Left ventricle myocardium inferior (tissue), 1 donor: ENCODE measurements at regions not wholly inside any gene's neighbourhood (a gene's known extent, or its start where the extent isn't known, plus 50 kb on each side); places are given as distances from the start of the nearest gene placed in this dataset.
"Not testable (repeated sequence)": the region's sequence is repeated elsewhere in the genome, so short reads cannot be mapped to it uniquely, and the experiment has no call there.

Experiments
- DNase-seq: peaks from one replicate; pipeline ENCODE4 v3.0.0-alpha.2; 2020
- H3K27ac ChIP-seq: fragments of 200-600 bp; replicated peaks from 2 replicates; pipeline ENCODE4 v1.8.0; 2021
- H3K27me3 ChIP-seq: fragments of 200-600 bp; 2 replicates; pipeline ENCODE4 v1.8.0; 2021; ENCODE audit warnings: low read depth
- H3K36me3 ChIP-seq: fragments of 200-600 bp; 2 replicates; pipeline ENCODE4 v1.8.0; 2021
- H3K4me1 ChIP-seq: fragments of 200-600 bp; 2 replicates; pipeline ENCODE4 v1.8.0; 2021
- H3K4me3 ChIP-seq: fragments of 200-600 bp; 2 replicates; pipeline ENCODE4 v1.8.0; 2021; ENCODE audit warnings: mild to moderate bottlenecking, moderate library complexity
- H3K9me3 ChIP-seq: fragments of 200-600 bp; replicated peaks from 2 replicates; pipeline ENCODE4 v1.8.0; 2021
- intact Hi-C: fragments of 100-400 bp; cut with micrococcal nuclease; formaldehyde crosslinking; loops from one replicate; pipeline ENCODE4 v1.11.0; 2022
- TF ChIP-seq, protein P1 (sequence below): fragments of 200-600 bp; IDR thresholded peaks from 2 replicates; pipeline ENCODE4 v1.8.0; 2021; ENCODE audit warnings: antibody characterized with exemption, mild to moderate bottlenecking, borderline replicate concordance
- donor health status: DM: no; HTN: yes; CAD: no; lungs with severe emphysema.

DNA sequence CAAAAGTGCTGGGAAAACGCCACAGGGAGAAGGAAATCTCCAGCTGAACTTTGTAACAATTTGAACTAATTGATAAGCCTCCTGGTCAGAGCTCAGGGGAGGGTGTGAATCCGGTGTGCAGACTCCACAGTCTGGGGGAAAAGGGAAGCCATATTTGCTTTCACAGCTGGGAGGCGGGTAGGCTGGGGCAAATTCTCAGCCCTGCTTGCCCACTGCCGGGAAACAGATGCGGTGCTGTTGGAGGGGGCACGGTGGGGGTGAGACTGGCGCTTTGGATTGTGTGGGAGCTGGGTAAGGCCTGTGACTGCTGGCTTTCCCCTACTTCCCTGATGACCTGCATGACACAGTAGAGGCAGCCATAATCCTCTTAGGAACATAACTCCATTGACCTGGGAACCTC, 134.8 kb downstream of the ADCYAP1 start:
- H3K4me3 ChIP-seq, result no peak overlapping the region
- TF ChIP-seq, protein P1, sequence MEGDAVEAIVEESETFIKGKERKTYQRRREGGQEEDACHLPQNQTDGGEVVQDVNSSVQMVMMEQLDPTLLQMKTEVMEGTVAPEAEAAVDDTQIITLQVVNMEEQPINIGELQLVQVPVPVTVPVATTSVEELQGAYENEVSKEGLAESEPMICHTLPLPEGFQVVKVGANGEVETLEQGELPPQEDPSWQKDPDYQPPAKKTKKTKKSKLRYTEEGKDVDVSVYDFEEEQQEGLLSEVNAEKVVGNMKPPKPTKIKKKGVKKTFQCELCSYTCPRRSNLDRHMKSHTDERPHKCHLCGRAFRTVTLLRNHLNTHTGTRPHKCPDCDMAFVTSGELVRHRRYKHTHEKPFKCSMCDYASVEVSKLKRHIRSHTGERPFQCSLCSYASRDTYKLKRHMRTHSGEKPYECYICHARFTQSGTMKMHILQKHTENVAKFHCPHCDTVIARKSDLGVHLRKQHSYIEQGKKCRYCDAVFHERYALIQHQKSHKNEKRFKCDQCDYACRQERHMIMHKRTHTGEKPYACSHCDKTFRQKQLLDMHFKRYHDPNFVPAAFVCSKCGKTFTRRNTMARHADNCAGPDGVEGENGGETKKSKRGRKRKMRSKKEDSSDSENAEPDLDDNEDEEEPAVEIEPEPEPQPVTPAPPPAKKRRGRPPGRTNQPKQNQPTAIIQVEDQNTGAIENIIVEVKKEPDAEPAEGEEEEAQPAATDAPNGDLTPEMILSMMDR, result no peak
- intact Hi-C loops, result no loop called here
- H3K4me1 ChIP-seq, result no peaks in the 10 kb centered on the region
- DNase-seq, result no peak
- H3K9me3 ChIP-seq, result peaks cover 29% of the 10 kb centered on the region
- H3K36me3 ChIP-seq, result no peaks in the 10 kb centered on the region
- H3K27me3 ChIP-seq, result no peaks in the 10 kb centered on the region
- H3K27ac ChIP-seq, result no peak overlapping the region

DNA sequence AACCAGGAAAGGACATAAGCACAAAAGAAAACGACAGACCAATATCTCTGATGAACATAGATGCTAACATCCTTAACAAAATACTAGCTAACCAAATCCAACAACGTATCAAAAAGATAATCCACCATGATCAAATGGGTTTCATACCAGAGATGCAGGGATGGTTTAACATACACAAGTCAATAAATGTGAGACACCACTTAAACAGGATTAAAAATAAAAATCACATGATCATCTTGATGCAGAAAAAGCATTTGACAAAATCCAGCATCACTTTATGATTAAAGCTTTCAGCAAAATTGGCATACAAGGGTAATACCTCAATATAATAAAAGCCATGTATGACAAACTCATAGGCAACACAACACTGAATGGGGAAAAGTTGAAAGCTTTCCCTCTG, 138.4 kb downstream of the ADCYAP1 start:
- H3K4me3 ChIP-seq, intact Hi-C loops, H3K4me1 ChIP-seq, H3K27ac ChIP-seq, H3K27me3 ChIP-seq, H3K36me3 ChIP-seq, DNase-seq: not testable (repeated sequence)
- peaks cover 33% of the 10 kb centered on the region for H3K9me3 ChIP-seq

DNA sequence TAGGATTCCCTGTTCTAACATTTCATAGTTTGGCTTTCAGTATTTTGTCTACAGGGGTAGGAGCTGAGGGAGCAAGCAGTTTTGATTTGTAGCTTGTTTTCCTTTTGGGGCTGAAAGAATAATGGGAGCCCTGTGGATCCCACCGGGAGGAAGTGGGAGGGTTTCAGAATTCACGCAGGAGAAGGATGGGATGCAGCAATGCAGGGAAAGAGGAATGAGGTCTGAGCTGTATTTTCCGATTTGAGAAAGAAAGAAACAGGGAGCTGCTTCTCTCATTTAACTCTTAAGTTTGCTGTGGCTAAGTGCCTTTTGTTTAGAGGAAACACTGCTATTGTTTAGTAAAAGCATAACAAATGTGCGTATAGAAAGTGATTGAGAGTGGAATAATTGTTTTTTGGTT, 141.0 kb downstream of the ADCYAP1 start:
- TF ChIP-seq, protein P1, result no peak

DNA sequence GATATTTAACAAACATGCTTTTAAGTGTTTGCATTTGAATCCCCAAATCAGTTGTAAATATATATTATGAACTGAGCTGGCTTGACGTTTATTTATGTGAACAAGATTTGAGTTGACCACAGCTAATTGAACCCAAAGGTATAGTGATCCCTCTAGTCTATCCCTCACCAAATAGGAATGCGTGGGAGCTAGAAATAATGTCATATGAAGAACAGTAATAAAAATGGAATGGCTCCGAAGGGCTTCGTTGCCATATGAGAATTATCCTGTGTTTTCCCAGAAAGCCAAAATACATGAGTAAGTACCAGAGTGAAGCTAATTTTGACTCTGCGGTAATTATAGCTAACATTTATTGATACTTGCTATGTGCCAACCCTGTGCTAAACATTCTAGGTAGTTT, 142.7 kb downstream of the ADCYAP1 start:
- Histone ChIP-seq H3K36me3 (no peaks in the 10 kb centered on the region), H3K4me3 (no peak overlapping the region), H3K4me1 (no peaks in the 10 kb centered on the region), H3K27me3 (no peaks in the 10 kb centered on the region), H3K9me3 (peaks cover 24% of the 10 kb centered on the region), H3K27ac (no peak overlapping the region)
- DNase-seq, result no peak
- intact Hi-C loops, result no loop called here
- TF ChIP-seq, protein P1, result no peak

More for the DNA sequence above, 141.0 kb downstream of the ADCYAP1 start:
- Histone ChIP-seq H3K27ac (no peak overlapping the region), H3K27me3 (no peaks in the 10 kb centered on the region), H3K9me3 (peaks cover 33% of the 10 kb centered on the region), H3K36me3 (no peaks in the 10 kb centered on the region), H3K4me3 (no peak overlapping the region), H3K4me1 (no peaks in the 10 kb centered on the region)
- no peak for DNase-seq
- intact Hi-C loops, result no loop called here

DNA sequence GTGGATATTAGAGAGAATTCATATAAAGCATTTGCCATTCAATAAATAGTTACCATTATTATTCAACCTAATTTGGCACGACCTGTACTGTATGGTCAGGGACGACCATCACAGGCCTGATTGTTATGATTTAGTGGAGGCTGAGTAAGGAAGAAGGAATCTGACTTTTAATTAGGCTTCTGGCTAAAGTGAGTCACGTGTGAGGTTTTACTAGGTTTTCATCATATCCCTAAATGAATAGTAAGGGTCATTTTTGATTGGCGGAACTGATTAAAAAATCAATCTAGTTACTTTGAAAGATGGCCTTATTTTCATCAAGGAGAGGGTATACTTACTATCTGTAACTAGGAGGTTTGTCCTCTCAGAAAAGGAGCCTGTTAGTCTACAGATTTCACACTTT, 143.4 kb downstream of the ADCYAP1 start:
- no peaks in the 10 kb centered on the region for H3K4me1 ChIP-seq
- DNase-seq, result no peak
- intact Hi-C loops, result no loop called here
- H3K27ac ChIP-seq, result no peak overlapping the region
- no peaks in the 10 kb centered on the region for H3K36me3 ChIP-seq
- no peaks in the 10 kb centered on the region for H3K27me3 ChIP-seq
- H3K4me3 ChIP-seq, result no peak overlapping the region
- TF ChIP-seq, protein P1, result no peak
- peaks cover 18% of the 10 kb centered on the region for H3K9me3 ChIP-seq

DNA sequence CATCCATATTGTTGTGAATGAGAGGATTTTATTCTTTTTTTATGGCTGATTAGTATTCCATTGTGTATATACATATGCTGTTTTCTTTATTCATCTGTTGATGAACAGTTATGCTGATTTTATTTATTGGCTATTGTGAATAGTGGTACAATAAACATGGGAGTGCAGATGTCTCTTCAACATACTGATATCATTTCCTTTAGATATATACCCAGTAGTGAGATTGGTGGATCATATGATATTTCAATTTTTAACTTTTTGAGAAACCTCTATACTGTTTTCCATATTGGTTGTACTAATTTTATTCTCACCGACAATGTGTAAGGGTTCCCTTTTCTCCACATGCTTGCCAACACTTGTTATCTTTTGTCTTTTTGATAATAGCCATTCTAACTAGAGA, 144.5 kb downstream of the ADCYAP1 start:
- no peaks in the 10 kb centered on the region for H3K27me3 ChIP-seq
- peaks cover 7% of the 10 kb centered on the region for H3K9me3 ChIP-seq
- H3K4me3 ChIP-seq, result no peak overlapping the region
- H3K4me1 ChIP-seq, result no peaks in the 10 kb centered on the region
- no peak overlapping the region for H3K27ac ChIP-seq
- H3K36me3 ChIP-seq, result no peaks in the 10 kb centered on the region
- intact Hi-C loops, result no loop called here
- DNase-seq, result no peak
- TF ChIP-seq, protein P1, result no peak
